Astrocyte (in vitro differentiated cells and primary cell): ENCODE measurements at regions not wholly inside any gene's neighbourhood (a gene's known extent, or its start where the extent isn't known, plus 50 kb on each side); places are given as distances from the start of the nearest gene placed in this dataset.

ENCODE experiments used
- DNase-seq: peaks from one replicate; pipeline ENCODE4 v3.0.0-alpha.2; 2010; ENCODE audit warnings: low read depth
- FAIRE-seq: peaks from 2 replicates; lab custom pipeline; 2011; peaks lifted over from hg19 to GRCh38; lab: Jason Lieb, UNC
- H2AFZ ChIP-seq: 2 replicates; pipeline ENCODE4 v1.6.0; 2012; ENCODE audit warnings: low read depth, low read length, inconsistent platforms
- H3K27ac ChIP-seq: 2 replicates; pipeline ENCODE4 v1.5.1; 2011; ENCODE audit warnings: low read depth, low read length, inconsistent platforms
- H3K27me3 ChIP-seq: 2 replicates; pipeline ENCODE4 v1.6.0; 2011; ENCODE audit warnings: low read length, inconsistent platforms; ENCODE audit not compliant: insufficient read depth
- H3K36me3 ChIP-seq: 2 replicates; pipeline ENCODE4 v1.5.1; 2011; ENCODE audit warnings: low read length, inconsistent platforms; ENCODE audit not compliant: insufficient read depth
- H3K4me1 ChIP-seq: 2 replicates; pipeline ENCODE4 v1.5.1; 2011; ENCODE audit warnings: low read length, inconsistent platforms; ENCODE audit not compliant: insufficient read depth
- H3K4me2 ChIP-seq: 2 replicates; pipeline ENCODE4 v1.6.0; 2012; ENCODE audit warnings: low read length, inconsistent platforms
- H3K4me3 ChIP-seq: 2 replicates; pipeline ENCODE4 v1.5.1; 2011; ENCODE audit warnings: low read depth, mild to moderate bottlenecking, low read length, inconsistent platforms; ENCODE audit not compliant: insufficient read depth
- H3K79me2 ChIP-seq: 2 replicates; pipeline ENCODE4 v1.6.0; 2012; ENCODE audit warnings: mild to moderate bottlenecking, low read length, inconsistent platforms; ENCODE audit not compliant: insufficient read depth
- H3K9ac ChIP-seq: 2 replicates; pipeline ENCODE4 v1.6.0; 2012; ENCODE audit warnings: mild to moderate bottlenecking, low read length, inconsistent platforms
- H3K9me3 ChIP-seq: 2 replicates; pipeline ENCODE4 v1.5.1; 2012; ENCODE audit warnings: low read depth, mild to moderate bottlenecking, low read length, inconsistent platforms; ENCODE audit not compliant: insufficient read depth
- H4K20me1 ChIP-seq: 2 replicates; pipeline ENCODE4 v1.6.0; 2012; ENCODE audit warnings: low read length, inconsistent platforms; ENCODE audit not compliant: insufficient read depth
- H3K27ac Mint-ChIP-seq: one replicate; pipeline ENCODE4 v1.8.0; 2021; ENCODE audit warnings: mild to moderate bottlenecking, mixed read lengths; ENCODE audit not compliant: unreplicated experiment
- H3K27me3 Mint-ChIP-seq: one replicate; pipeline ENCODE4 v1.8.0; 2021; ENCODE audit warnings: low read depth, mixed read lengths; ENCODE audit not compliant: unreplicated experiment
- H3K36me3 Mint-ChIP-seq: one replicate; pipeline ENCODE4 v1.8.0; 2021; ENCODE audit warnings: low read depth, mixed read lengths; ENCODE audit not compliant: unreplicated experiment
- H3K4me1 Mint-ChIP-seq: one replicate; pipeline ENCODE4 v1.8.0; 2021; ENCODE audit warnings: low read depth, mixed read lengths; ENCODE audit not compliant: unreplicated experiment
- H3K4me3 Mint-ChIP-seq: one replicate; pipeline ENCODE4 v1.8.0; 2021; ENCODE audit warnings: mild to moderate bottlenecking, moderate library complexity, mixed read lengths; ENCODE audit not compliant: unreplicated experiment
- H3K9me3 Mint-ChIP-seq: one replicate; pipeline ENCODE4 v1.8.0; 2021; ENCODE audit warnings: mild to moderate bottlenecking, mixed read lengths; ENCODE audit not compliant: unreplicated experiment
- CTCF ChIP-seq: IDR thresholded peaks from 2 replicates; pipeline ENCODE4 v1.5.1; 2011; ENCODE audit warnings: low read depth, mild to moderate bottlenecking, inconsistent platforms, low read length, moderate library complexity; ENCODE audit not compliant: insufficient read depth
- EZH2 ChIP-seq: IDR thresholded peaks from 2 replicates; pipeline ENCODE4 v1.6.1; 2012; ENCODE audit warnings: mild to moderate bottlenecking, low read length, inconsistent platforms; ENCODE audit not compliant: insufficient read depth

GRCh38 chrX:30990361-30990760 lies 81.5 kb downstream of the FTHL17 start:
- H3K27ac Mint-ChIP-seq = no peak overlapping the region
- Histone ChIP-seq H3K4me1 (no peaks in the 10 kb centered on the region), H3K4me3 (no peak overlapping the region), H3K4me2 (no peak overlapping the region), H3K79me2 (no peaks in the 10 kb centered on the region), H2AFZ (no peak overlapping the region), H4K20me1 (no peaks in the 10 kb centered on the region), H3K27me3 (no peaks in the 10 kb centered on the region), H3K36me3 (no peaks in the 10 kb centered on the region), H3K9me3 (no peaks in the 10 kb centered on the region), H3K27ac (no peak overlapping the region), H3K9ac (no peak overlapping the region)
- no peaks in the 10 kb centered on the region for H3K36me3 Mint-ChIP-seq
- DNase-seq = no peak
- no peak for FAIRE-seq
- no peaks in the 10 kb centered on the region for H3K27me3 Mint-ChIP-seq
- H3K4me3 Mint-ChIP-seq = no peak overlapping the region
- no peaks in the 10 kb centered on the region for H3K9me3 Mint-ChIP-seq
- peaks cover 5% of the 10 kb centered on the region for H3K4me1 Mint-ChIP-seq
- TF ChIP-seq EZH2 (no peak), CTCF (no peak)

GRCh38 chrX:30982467-30982866 lies 89.4 kb downstream of the FTHL17 start:
- Mint-ChIP-seq H3K9me3 (no peaks in the 10 kb centered on the region), H3K4me3 (no peak overlapping the region)
- no peak for FAIRE-seq

More at GRCh38 chrX:30982467-30982866, 89.4 kb downstream of the FTHL17 start:
- no peaks in the 10 kb centered on the region for H3K4me1 ChIP-seq
- no peak overlapping the region for H3K27ac Mint-ChIP-seq
- no peaks in the 10 kb centered on the region for H4K20me1 ChIP-seq
- no peaks in the 10 kb centered on the region for H3K9me3 ChIP-seq
- TF ChIP-seq EZH2 = no peak
- no peak for TF ChIP-seq CTCF
- no peaks in the 10 kb centered on the region for H3K79me2 ChIP-seq
- peaks cover 3% of the 10 kb centered on the region for H3K27me3 Mint-ChIP-seq
- H2AFZ ChIP-seq = no peak overlapping the region
- H3K27me3 ChIP-seq = no peaks in the 10 kb centered on the region
- H3K27ac ChIP-seq = no peak overlapping the region
- no peak for DNase-seq
- H3K9ac ChIP-seq = no peak overlapping the region
- H3K36me3 ChIP-seq = no peaks in the 10 kb centered on the region
- no peak overlapping the region for H3K4me3 ChIP-seq
- peaks cover 7% of the 10 kb centered on the region for H3K4me1 Mint-ChIP-seq
- H3K36me3 Mint-ChIP-seq = no peaks in the 10 kb centered on the region
- H3K4me2 ChIP-seq = no peak overlapping the region
